ENCODE measurements at regions not wholly inside any gene's neighbourhood (a gene's known extent, or its start where the extent isn't known, plus 50 kb on each side); places are given as distances from the start of the nearest gene placed in this dataset.
A peak's percentile ranks its signal among the peaks of the same experiment; 100 is the strongest.

DNA sequence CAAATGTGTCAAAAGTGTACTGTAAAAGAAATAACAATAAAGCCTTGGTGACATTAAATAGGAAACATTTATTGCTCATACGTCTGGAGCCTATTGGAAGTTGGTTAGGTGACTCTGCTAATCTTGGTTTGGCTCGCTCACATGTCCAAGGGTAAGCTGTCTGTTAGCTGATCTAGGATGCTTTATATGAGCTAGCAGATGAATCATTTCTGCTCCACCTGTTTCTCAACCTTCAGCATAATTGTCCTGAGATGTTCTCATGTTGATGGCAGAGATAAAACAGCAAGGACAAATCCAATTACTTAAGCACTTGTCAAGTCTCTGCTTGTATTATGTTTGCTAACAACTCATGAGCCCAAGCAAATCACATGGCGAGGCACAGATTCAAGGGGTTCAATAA, 56.0 kb upstream of the CD53 start:
- DNase-seq: no peak

DNA sequence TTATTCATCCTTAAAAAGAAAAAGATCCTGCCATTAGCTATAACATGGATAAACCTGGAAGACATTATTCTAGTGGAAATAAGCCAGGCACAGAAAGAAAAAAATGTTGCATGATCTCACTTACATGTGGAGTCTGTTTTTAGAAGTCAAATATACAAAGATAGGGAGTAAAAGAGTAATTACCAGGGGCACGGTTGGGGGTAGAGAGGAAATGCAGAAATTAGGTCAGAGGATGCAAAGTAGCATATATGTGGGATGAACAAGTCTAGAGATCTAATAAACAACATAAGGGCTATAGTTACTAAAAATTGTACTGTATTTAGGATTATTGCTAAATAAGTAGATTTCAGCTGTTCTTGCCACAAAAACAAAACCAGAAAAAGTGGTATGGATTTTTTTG, 61.4 kb upstream of the CD53 start:
- no peak for DNase-seq

DNA sequence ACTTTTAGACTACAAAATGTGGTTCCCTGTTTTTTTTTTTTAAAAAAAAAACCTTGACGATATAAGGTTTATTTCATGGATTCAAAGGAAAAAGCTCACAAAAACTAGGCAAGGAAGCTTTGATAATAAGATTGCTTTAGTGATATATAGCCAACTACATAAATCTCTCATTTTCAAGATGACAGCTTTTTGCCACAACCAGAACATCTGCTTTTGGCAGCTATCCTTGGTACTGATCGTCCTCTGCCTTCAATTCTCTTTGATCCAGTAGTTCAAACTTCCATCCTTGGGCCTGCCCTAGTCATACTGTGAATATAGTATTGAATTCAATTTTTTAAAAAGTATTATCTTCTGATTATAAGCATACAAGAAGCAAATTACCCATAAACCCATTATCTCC, 72.9 kb upstream of the CD53 start:
- no peak for DNase-seq

DNA sequence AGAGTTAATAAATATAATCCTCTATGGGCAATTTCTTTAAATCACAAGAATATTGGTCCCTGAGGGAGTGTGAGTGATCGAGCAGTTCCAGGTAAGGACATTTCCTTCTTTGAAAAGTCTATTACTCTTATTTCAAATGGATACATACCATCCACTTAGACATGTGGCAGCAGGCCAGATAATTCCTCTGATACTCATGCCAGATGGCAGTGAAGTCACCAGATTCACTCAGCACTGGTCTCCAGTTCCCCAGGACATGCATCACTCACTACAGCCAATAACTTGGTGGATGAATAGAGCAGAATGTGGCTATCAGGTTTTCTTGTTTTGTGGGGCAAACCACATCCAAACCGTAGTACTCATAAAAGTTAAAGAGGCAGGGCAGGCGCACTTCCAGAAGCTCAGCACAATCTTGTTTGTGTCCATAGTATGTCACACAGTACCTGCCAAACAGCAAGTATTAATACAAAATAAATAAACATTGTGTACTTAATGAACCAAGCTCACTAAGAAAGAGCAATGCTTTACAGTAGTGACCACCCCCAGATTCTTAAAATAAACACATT, 74.2 kb upstream of the CD53 start:
- no peak for DNase-seq

DNA sequence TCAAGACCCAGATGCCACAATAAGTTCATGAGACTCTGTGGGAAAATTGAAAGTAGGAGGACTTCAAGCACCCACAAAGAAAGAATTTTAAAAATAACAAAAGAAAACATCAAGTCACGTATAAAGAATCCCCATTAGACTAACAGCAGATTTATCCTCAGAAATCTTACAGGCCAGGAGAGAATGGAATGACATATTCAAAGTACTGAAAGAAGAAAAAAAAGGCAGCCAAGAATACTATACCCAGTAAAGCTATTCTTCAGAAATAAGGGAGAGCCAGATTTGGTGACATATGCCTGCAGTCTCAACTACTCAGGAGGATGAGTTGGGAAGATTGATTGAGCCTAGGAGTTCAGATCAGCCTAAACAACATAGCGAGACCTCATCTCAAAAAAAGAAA, 84.3 kb upstream of the CD53 start:
- DNase-seq: no peak

DNA sequence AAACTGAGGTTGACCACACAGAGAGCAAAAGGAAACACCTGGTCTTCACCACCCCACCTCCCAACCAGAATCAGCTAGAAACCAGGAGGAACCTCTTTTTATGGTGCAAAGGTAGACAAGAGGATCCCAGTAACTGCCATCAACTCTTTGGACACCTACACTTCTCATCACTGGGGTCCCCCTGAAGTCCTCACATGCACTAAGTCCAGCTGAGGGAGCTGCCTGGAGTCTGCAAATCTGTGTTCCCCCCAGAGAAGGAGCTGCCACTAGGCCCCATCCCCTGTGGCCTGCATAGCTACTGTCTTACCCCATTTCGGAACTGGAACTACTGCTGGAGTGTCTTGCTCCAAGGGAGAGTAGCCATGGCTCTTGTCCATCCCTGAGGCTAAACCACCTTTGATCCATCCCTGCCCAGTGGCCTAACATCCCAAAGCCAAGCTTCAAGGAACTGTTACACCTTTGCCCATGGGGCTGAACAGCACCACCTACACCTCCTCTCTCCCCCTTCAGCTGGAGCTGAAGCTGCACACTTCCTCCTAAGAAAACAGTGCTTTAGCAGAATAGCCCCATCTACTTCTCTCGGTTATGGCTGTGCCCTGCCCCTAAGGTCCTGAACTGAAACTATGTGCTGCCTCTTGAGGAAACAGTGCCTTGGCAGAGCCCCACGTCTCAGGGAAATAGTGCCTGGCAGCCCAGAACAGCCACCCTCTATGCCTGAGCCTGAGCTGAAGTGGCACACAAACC, 85.4 kb upstream of the CD53 start:
- DNase-seq: no peak

DNA sequence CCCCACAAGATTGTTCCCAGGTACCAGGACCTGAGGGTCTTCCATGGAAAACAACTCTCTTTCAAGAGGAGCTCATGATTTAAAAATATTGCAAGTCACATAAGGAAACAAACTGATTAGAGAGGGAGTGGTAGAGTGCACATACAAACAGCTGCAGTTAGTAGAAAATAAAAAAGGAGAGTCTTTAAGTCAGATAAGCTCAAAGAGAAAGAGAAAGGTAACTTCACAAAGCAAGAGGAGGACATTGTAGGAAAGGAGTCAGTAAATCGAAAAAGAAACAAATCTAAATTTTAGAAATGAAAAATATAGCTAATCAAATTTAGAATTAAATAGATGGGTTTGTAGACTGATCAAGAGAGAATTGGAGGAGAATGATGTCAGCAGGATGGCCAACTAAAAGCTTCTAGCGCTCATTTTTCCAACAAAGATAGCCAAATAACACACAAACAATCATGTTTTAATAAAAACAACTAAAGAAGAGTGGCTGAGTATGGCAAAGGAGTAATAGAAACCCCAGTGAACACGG, 86.1 kb upstream of the CD53 start:
- no peak for DNase-seq

DNA sequence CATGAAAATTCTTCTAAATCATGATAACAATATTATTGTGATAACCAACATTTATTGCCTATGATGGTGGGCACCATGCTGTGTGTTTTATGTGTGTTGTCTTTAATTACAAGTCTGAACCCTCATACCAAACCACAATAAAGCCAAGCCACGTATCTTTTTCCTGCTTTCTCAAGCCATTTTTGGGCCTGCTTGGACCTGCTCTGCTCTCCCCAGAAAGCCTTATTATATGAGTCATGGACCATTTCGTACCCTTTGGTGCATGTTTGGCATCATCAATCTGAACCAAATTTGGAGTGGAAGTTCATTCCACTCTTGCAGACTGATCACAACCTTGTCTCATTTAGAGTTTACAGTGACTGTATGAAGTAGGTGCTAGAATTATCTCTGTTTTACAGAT, 87.3 kb upstream of the CD53 start:
- no peak for DNase-seq

DNA sequence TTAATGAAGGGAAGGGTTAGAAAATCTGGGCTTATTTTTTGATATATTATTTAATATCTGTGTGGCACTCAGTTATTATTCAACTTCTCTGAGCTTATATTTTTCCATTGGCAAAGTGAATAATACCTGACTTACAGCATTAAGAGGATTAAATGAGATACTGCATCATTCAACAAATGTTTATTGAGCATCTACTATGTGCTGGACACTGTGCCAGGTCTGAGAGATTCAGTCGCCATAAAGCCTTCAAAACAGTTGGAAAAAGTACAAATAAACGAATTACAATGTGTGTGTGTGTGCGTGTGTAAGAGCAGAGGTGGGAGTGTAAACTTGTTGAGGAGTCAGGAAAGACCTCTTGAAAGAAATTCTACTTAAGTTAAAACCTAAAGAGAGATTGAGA, 87.9 kb upstream of the CD53 start:
- DNase-seq: no peak

DNA sequence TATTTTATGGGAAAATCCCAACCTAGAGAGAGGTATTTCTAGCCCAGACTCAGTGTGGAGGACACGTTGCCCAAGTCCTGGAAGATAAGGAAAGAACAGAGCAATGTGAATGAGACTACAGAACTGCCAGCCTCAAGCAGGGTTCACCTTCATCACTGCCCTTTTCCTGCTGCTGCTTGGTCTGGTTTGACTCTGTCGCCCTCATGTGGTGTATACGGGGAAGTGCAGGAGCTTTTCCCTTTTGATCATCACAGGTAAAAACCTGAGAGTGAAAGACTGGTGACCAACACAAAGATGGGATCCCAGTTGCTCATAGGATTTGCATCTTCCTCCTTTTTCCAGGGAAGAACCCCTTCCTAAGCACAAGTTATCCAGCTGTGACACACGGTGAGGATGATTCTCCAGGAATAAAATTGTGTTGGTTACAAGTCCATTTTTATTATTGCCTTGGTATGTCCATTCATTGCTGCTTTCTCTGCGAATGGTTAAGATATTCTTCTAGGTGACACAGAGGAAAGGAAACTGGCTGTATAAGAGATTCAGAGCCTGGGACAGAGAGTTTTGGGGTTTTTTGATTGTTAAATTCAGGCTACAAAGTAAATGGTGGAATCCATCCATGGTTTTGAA, 89.5 kb upstream of the CD53 start:
- peak; percentile 31 to 79 for DNase-seq

DNA sequence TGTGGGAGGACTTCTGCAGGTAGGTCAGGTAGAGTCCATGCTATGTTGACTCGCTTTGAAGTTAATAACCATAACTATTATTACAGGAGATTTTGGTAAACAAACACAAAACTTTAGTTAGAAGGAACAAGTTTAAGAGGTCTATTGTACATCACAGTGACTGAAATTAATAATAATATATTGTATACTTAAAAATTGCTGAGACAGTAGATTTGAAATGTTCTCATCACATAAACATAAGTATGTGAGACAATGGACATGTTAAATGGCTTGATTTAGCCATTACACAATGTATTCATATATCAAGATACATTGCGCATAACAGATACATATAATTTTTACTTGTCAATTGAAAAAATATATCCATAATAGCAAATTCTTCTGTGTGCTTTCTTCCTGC, 91.4 kb upstream of the CD53 start:
- DNase-seq: no peak

DNA sequence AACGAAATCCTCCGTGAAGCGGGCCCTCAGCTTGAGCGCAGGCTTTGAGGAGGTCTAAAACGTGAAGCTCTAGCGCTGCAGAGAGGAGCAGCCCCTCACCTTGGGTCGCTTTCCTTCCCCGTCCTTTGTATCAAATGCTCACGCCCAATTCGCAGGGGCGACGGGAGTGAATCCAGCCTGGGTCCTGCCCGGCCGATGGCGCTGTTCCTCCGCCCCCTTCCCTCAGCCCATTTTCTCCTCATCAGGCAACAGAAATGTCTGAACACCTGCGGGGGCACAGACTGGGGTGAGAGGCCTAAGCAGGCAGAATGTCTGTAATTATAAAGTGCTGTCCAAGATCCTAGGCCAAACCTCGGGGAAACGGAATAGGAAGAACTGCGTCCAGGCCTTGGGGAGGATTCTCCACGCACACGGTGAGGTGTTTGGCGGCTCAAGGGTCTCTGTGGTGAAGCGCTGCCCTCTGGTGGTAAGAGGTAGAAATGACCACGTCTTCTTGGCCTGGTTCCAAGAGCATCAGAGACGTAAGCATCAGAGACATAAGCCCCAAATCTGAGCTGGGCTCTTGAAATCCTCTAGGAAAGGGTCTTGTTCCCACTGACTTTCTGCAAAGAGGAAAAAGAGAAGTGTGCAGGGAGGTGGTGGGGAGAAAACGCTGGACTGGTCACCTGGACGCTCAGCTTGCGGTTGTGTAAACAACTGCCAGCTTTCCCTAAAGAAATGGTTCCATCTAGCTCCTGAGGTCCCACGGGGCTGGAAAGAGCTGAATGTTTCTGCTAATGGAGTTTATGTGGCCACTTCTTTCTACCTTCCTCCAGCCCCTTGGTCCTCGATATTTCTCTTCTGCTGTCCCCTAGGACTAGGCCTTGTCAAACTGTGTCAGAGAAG, 92.1 kb upstream of the CD53 start:
- DNase-seq: peak; percentile 61 to 97

DNA sequence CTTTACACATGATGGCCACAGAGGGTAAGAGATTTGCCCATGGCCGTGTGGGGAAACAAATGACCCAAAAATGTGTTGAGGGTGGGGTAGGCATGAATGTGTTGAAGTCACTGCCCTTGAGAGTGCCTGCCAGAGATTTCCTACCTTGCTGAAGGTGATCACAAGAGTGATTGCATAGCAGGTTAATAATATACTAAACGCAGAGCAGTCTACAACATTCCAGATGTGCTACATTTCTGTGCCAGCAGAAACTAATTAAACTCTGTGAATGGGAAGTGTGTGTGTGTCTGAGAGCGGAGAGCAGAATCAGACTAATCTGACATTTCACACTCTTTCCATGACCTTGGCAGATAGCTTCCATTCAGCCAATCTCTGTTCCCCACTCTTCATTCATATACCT, 93.3 kb upstream of the CD53 start:
- DNase-seq: no peak

DNA sequence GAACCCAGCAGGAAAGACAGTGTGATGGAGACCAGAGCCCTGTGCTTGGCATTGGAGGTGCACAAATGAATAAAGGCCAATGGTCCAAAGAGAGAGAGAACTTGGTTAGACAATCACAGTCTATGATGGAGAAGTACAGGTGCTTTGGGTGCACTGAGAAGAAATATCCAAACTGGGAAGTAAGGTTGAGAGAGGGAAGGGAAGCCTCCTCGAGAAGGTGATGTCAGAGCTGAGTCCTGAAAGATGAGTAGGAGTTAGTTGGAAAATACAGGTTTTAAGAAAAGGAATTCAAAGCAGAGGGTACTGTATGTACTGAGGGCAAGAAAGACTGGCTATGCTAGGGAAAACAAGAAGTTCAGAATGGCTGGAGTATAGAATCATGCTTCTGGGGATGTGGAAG, 94.1 kb upstream of the CD53 start:
- DNase-seq: no peak

DNA sequence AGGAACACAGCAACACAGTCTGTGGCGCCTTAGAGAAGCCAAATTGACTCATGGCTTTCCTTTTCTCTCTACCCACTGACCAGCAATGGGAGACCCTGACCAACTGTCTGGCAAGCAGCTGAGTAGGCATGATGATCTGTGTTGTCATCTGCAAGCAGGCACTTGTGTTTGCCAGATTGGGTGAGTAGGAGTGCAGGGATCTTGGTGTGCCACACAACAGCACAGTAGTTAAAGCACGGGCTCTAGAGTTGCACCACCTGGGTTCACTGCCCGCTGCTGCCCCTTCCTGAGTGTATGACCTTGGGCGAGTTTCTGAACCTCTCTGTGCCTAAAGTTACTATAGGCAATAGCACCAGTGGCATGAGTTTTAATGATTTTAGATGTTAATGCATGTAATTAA, 95.7 kb upstream of the CD53 start:
- DNase-seq: no peak

DNA sequence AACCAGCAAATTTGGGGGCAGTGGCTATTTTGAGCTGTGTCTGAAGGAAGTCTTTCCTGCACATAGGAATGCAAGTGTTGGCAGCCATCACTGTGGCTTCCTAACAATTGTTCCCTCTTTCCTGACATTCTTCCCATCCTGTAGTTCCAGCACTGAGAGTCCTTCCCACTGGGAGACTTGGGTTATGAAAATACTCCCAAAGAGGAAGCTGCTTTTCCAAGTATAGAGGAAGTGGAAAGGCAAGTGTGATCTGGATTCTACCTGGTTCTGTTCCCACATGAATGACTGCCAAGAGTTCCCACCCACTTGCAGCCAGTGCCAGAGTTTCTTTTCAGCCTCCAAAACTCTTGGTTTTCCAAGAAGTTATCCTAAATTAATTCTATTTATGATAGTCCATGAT, 98.5 kb upstream of the CD53 start:
- no peak for DNase-seq

DNA sequence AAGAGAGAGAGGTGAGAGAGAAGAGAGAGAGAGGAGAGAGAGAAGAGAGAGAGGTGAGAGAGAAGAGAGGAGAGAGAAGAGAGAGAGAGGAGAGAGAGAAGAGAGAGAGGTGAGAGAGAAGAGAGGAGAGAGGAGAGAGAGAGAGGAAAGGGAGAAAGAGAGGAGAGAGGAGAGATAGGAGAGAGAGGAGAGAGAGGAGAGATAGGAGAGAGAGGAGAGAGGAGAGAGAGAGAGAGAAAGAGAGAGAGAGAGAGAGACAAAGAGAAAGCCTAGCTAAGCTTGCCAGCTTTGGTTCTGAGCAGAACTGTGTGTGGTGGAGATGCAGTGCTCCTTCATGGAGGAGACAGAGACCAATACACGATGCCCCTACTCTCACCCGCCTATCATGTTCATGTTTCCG, 99.1 kb upstream of the KCNA3 start:
- DNase-seq: no peak

DNA sequence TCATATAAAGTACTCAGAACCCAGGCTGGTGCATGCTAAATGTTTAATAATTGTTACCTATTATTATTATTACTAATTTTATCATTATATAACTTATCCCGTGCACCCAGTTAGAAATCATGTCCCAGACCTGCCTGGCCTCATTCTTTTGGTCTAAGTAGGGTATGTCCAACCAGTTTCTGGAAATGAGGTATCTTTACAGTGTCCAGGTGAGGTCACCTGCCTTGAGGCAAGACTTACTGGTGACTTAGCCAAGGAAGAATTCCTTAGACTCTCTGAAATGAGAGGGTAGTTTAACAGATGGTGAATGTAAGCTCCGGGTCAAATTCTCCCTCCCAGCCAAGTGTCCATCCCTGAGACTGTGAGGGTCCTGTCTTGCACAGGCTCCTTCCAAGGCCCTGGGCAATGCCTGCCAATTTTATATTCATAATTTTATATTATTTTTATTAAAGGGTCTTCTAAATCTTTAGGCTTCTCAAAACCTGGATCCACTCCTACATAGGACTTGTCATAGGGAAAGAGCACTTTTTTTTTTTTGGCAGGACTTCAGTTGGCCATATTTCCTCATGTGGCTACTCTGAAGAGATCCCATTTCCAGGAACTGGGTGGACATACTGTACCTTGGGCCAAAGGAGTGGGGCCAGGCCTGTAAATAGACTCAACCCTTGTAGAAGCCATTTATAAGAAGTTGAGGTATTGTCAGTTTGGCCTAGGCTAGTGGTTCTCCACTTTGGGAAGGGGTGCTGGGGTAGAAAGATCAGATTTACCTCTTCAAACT, 96.7 kb upstream of the KCNA3 start:
- DNase-seq: no peak

DNA sequence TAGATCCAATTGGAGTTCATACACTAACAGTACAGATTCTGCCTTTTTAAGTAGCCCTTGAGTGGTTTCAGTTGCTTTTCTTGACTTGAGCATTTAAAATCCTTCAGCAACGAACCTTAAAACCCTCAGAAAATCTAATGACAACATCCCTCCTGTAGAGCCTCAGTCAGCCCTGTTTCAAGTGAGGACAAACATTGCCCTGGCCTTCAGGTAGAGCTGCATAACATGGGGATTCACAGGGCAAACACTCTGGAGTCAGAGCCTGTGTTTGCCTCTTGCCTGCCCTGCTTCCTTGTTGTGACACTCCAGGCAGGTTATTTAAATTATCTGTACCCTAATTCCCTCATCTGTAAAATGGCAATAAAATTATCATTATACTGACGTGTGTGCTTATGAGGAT, 96.1 kb upstream of the KCNA3 start:
- DNase-seq: no peak

DNA sequence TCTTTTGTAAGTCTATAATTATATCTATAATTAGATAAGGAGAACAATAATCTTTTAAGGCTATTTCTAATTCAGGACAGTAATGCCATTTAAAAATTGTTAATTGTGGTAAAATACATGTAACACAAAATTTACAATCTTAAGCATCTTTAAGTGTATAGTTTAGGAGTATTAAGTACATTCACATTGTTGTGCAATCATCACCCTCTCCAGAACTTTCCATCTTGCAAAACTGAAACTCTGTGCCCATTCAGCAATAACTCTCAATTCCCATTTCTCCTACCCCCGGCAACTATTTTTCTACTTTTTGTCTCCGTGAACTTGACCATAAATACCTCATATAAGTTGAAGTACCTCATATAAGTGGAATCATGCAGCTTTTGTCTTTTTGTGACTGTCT, 93.9 kb upstream of the KCNA3 start:
- peak in 1 of 2 donors; percentile 26 for DNase-seq

DNA sequence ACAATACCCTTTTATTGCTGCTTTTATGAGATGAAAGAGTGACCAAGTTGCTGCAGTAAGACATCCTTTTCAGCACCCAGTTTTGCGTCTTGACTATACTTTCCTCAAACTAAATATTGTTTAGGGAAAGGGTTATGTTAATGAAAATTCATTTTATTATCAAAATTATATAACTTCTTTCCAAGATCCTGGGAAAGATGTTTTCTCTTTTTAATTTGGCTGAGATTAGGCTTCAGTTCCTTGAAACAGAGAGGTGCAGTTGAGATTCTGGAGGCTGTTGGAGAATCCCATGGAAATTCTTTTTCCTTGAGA, 91.6 kb upstream of the KCNA3 start:
- no peak for DNase-seq

DNA sequence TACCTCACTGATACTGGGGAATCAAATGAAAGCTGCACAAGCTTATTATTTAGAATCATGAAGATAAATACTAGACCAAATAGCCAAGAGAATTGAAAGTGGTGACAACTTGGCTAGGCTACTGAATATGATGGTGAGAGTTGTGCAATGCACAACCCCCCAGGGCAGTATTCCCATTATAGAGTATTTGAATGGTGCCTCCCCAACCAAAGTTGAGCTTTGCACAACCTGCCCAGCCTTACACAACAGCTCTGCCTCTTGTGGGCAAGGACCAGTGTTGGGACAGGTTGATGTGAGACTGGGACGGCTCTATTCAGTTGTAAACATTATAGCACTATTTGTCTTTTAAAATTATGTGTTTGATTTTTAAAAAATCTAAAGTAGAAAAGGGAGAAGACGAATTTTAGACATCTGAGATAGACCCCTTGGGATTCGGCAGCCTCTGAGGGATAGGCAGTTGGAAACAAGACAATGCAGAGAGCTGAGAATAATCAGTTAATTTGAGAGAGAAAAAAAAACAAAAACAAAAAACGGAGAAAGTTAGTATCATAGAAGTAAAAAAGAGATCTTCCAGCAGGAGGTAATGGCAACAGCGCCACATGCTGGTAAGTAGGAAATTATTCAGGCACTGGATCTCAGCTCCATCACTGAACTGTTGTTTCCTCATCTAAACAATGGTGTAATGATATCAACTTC, 91.0 kb upstream of the KCNA3 start:
- peak; percentile 66 to 84 for DNase-seq

Measured in inflammatory macrophage treated with lipopolysaccharide for 1 hour (primary cell).